ENCODE measurements at regions not wholly inside any gene's neighbourhood (a gene's known extent, or its start where the extent isn't known, plus 50 kb on each side); places are given as distances from the start of the nearest gene placed in this dataset.

GRCh38 chr21:35895598-35895997 is 164.7 kb downstream of the SETD4 start:
- no peak for DNase-seq (ENCODE audit: low read depth)

- no peak for DNase-seq (ENCODE audit: low read depth)
Observed at GRCh38 chr21:35893156-35893555, 167.2 kb downstream of the SETD4 start.

DNA sequence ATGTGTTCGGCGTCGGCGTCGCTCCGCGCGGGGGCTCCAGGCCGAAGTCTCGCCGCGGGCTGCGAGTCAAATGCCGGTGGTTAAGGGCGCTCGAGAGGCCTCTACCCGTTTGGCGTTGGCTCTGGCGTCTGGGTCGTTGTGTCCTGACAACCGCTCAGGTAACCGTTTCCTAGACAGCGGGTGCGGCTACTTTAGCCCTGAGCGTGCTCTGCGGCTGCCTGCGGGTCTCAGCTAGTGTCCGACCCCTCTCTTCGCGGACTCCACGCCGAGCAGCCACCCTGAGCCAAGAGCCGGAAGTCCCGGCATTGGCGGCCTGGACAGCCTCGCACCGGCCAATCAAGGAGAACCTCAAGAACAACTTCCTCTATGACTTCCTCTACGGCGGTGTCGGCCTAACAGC is 173.4 kb downstream of the SETD4 start:
- no peak for DNase-seq (ENCODE audit: low read depth)

DNA sequence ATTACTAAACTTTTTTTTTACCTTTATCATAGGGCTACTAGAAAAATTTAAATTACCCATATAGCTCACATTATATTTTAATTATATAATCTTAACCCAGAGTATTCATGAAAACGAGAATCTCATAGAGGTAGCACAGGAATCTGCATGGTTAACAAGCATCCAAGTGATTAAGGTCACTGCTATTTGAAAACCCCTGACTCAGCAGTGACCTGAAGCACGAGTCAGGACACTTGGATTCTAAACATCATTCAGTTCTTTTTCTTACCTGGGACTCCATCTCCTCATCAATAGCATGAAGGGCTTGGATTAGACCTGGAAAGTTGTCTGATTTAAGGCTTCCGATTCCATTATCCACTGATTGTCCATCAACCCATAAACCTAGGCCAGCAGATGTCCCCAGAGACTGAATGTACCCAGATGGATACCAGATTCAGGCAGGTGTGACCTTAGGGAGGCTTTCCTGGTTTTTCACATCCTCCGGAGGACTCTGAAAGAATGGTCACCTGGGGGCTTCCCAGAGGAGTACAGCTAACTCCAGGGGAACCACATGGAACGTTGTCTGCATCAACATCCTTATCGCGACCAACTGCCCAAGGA is 174.3 kb downstream of the SETD4 start:
- DNase-seq (ENCODE audit: low read depth), result no peak

DNA sequence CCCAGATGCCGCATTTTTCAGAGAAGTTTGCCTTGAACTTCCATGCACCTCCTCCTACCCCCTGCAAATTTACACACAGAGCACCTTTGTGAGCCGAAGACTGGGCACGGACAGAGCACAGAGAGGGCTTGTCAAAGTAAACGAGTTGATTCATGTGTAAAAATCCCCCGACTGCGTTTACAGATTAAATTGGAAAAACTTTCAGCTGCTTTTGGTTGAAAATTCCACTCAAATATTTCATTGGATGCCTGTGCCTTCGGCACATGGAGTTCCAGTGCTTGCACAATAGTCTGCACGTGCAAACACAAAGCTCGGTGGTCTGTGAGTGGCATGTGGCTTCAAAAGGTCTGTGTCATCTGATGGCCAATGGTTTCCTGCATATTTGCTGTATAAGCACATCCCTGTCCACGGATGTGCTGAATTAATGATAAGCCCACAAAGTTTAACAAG is 177.5 kb downstream of the SETD4 start:
- DNase-seq (ENCODE audit: low read depth), result no peak

- no peak for DNase-seq (ENCODE audit: low read depth)
Observed at GRCh38 chr21:35873441-35873840, 186.9 kb downstream of the SETD4 start.

DNA sequence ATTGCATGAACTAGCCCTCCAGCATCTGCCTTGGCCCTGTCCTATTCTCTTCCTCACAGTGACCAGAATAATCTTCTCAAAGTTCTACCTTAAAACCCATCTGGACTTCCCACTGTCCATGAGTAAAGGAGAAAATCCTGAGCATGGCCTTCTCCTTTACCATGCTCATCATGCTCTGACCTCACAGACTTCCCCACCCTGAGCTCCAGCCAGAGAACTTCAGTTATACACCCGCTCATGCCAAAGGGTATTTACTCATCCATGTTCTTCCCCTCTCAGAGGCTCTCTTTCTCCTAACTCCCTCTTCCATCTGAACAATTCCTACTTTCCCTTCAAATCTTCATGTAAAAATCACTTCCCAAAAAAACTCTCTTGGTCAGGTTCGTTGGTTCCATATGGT is 188.4 kb downstream of the SETD4 start:
- DNase-seq (ENCODE audit: low read depth), result no peak

GRCh38 chr21:35868869-35869223 is 191.5 kb downstream of the SETD4 start:
- no peak for DNase-seq (ENCODE audit: low read depth)

DNA sequence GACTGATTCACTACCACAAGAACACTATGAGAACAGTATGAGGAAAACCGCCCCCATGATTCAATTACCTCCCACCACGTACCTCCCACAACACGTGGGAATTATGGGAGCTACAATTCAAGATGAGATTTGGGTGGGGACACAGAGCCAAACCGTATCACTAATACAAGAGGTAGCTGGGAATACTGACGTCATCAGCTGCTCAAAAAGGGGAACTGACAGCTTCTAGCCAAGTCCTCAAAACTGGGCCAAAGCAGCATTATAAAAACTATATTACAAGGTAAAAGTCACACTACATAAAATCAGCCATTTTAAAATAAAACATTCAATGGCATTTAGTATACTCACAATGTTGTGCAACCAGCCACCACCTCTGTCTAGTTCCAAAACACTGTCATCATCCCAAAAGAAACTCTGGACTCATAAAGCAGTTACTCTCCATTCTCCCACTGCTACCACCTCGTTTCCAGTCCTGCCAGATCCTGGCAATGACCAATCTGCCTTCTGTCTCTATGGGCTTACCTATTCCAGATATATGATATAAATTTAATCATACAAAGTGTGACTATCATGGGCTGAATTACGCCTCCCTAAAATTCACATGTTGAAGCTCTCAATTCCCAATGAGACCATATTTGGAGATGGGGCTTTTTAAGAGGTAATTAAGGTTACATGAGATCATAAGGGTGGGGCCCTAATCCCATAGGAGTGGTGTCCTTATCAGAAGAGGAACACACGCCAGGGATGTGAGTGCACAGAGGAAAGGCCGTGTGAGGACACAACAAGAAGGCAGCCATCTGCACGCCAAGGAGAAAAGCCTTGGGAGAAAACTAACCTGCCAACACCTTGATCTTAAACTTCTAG is 192.1 kb downstream of the SETD4 start:
- no peak for DNase-seq (ENCODE audit: low read depth)

GRCh38 chr21:35864039-35864438 is 196.3 kb downstream of the SETD4 start:
- no peak for DNase-seq (ENCODE audit: low read depth)

DNA sequence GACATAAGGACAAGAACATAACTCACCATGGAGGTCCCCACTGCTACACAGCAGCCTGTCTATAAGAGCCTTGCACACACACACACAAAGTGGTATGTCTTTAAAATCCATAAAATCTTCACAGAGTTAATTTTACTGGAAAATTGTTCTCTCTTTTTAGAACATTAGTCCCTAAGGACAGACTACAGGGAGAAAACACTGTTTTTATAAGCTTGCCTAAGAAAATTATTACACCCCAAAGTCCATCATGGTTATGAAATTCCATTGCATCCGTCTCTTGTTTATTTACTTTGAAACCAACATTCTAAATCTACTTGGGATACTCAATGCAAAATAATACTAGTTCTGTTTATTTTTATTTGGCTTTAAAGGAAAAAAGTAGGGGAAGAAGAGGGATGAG is 197.4 kb downstream of the SETD4 start:
- no peak for DNase-seq (ENCODE audit: low read depth)

GRCh38 chr21:35861661-35862060 is 198.7 kb downstream of the SETD4 start:
- DNase-seq (ENCODE audit: low read depth), result peak; percentile 20

- no peak for DNase-seq (ENCODE audit: low read depth)
Observed at GRCh38 chr21:35860189-35860869, 200.0 kb downstream of the SETD4 start.

DNA sequence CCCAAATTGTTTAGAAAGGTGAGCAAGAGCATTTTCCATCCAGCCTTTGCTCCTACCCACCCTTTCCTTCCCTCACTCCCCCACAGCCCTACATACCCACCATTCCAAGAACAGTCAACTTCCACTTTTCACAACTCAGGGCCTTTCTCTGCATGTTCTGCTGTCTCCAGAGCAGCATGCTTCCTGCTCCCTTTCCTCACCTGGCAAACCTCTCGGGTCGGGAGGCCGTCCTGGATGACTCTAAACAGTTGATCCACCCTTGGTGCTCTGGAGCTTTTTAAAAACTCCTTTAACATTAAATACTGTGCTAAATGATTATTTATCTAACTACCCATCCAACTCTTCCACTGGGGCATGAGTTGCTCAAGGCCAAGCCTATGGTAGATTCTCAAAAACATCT is 200.6 kb downstream of the SETD4 start:
- DNase-seq (ENCODE audit: low read depth), result no peak

- DNase-seq (ENCODE audit: low read depth), result no peak
Observed at GRCh38 chr21:35857095-35857494, 203.2 kb downstream of the SETD4 start.

DNA sequence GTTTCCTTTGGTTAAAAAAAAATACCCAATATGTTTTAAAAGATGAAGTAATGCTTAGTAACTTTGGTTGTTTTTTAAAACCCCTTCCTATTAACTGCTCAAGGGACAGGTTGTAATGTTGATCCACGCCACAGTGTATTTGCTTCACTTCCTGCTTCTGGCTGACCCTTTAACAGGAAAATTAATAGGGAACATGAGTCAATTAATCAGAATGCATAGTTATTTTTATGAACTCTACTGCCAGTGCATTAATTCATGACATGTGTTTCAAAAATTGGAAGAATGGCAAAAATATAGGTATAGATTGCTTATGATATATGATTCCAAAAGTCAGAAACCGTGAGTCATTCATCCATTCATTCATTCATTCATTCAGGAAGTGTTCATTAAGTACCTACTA is 204.8 kb downstream of the SETD4 start:
- no peak for DNase-seq (ENCODE audit: low read depth)

DNA sequence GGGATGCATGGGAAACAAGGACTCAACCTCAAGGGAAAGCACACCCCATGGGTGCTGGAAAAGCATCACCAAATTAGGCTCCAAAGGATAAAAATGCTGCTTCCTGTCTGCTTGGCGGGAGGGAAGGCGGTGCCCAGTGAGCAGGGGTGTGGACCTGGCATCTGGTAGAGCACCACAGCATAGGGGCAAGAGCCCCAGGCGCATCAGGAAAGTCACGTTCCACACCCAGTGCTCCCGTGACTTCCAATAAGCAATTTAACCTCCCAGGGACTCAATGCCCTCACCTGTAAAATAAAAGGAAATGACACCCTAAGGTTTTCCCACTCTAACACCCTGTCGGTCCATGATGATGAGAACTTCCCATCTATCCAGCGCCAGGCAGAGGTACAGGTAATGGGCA is 206.0 kb downstream of the SETD4 start:
- DNase-seq (ENCODE audit: low read depth), result no peak

- no peak for DNase-seq (ENCODE audit: low read depth)
Observed at GRCh38 chr21:35853321-35854239, 206.7 kb downstream of the SETD4 start.

DNA sequence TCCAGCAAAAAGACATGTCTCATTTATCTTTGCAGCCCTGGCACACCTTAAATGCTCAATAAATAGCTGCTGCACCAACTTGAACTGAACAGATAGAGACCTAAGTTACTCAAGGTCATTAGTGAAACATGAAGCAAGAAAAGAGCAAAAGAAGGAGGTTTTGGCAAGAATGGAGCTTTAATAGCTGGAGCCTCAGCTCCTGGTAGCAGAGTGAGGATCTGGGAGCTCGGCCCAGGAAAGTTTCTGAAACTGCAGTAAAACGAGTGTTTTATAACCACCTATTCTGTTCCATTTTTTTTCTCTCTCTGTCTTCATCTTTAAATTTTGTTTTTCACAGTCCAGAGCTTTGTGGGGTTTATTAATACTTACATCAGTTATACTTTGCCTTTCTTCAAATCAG is 207.5 kb downstream of the SETD4 start:
- DNase-seq (ENCODE audit: low read depth), result no peak

DNA sequence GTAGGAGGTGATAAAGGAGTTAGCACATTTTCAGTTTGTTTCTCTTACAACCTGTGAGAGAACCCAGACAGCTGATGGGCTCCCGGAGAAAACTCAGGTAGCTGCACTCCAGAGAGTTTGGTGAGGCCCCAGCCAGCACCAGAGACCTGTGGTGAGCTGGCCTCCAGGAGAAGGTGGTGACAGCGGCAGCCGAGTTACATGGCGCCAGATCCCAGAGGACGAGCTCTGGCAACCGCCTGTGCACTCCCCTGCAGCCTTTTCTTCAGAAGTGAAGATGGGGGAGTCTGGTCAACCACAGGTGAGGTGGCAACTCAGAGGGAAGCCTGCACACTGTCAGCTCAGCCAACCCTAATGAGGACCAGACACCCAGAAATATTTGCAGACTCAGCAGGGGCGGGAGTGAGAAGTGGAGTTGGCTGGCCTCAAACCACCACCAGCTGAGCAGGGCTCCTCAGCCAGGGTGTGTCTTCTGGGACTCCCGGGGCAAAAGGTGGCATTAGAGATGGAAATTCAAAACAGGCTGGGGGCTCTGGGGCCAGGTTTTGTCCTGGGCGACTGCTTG is 209.7 kb downstream of the SETD4 start:
- DNase-seq (ENCODE audit: low read depth), result no peak

DNA sequence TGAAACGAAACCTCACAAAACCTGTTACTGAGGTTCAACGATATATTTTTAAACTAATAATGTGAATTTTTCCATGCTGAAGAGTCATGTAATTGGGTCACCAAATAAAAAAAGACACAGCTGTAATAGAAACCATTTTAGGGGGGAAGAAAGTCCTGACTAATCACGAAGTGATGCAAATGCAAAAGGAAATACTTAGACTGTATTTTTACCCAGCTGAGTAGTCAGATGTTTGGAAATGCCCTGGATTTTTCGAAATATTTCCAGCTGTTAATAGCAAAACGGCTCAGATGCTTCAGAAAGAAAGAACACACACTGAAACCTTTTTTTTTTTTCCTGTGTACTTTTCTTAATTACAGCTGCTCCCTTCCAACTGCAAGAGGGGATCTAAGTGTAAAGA is 210.3 kb downstream of the SETD4 start:
- DNase-seq (ENCODE audit: low read depth), result peak; percentile 51

DNA sequence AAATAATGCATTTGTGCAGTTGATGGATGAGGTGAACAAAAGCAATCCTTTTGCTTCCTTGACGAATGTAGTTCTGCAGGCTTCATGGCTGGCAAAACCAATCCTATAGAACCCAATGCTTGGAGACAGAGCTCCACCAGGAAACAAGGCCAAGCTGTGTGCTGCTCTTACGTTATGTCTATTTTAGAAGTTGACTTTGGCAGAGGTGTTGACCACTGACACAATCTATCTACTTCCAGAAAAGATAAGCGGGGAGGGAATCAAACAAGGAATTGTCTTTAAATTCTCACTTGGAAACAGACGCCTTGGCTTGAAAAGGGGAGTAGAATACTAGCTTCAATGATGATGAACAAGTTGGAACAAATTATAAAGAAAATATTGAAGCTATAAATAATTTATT is 211.2 kb downstream of the SETD4 start:
- DNase-seq (ENCODE audit: low read depth), result no peak
